CD4-positive, alpha-beta T cell (primary cell): ENCODE measurements at regions not wholly inside any gene's neighbourhood (a gene's known extent, or its start where the extent isn't known, plus 50 kb on each side); places are given as distances from the start of the nearest gene placed in this dataset.

Source experiments
- ATAC-seq: fragments of 200-7000 bp; cut with Tn5 transposase; one replicate; pipeline ENCODE4 v1.10.0; 2022; ENCODE audit warnings: mild to moderate bottlenecking; ENCODE audit not compliant: poor library complexity
- CTCF ChIA-PET: fragments of 350-600 bp; sonication (Branson Sonifier 250); formaldehyde crosslinking; loops from one replicate; lab custom pipeline; 2021; ENCODE audit warnings: antibody characterized with exemption, inconsistent platforms; lab: Charles Lee
- POLR2A ChIA-PET: fragments of 350-600 bp; sonication (Branson Sonifier 250); formaldehyde crosslinking; loops from one replicate; lab custom pipeline; 2021; ENCODE audit warnings: antibody characterized with exemption, inconsistent platforms; lab: Charles Lee
- DNase-seq, 14 experiments: peaks; one replicate each; pipeline ENCODE4 v3.0.0-alpha.2; 2013 to 2020; ENCODE audit warnings: mixed read lengths in 2 of 14
- H3K27ac ChIP-seq, 2 donors: one replicate each; pipeline versions ENCODE4 v1.5.1 to v1.7.0; 2013; ENCODE audit warnings: low read length in 2 of 2, low read depth in 1 of 2, mild to moderate bottlenecking in 1 of 2
- H3K27me3 ChIP-seq, 2 experiments: 1 replicate in 1 of 2; 2 replicates in 1 of 2; pipeline versions ENCODE4 v1.6.1 to v1.7.0; 2013; ENCODE audit warnings: low read length in 2 of 2, control low read depth in 1 of 2, mild to moderate bottlenecking in 1 of 2, moderate library complexity in 1 of 2; ENCODE audit not compliant: insufficient read depth in 2 of 2, control insufficient read depth in 1 of 2
- H3K36me3 ChIP-seq: one replicate; pipeline ENCODE4 v1.6.1; 2013; ENCODE audit warnings: low read length, control low read depth; ENCODE audit not compliant: insufficient read depth
- H3K4me1 ChIP-seq: one replicate; pipeline ENCODE4 v1.6.1; 2013; ENCODE audit warnings: low read length, control low read depth; ENCODE audit not compliant: insufficient read depth
- H3K4me3 ChIP-seq: one replicate; pipeline ENCODE4 v1.5.1; 2013; ENCODE audit warnings: mild to moderate bottlenecking, low read length, moderate library complexity
- H3K9me3 ChIP-seq, 2 experiments: 1 replicate in 1 of 2; 2 replicates in 1 of 2; pipeline versions ENCODE4 v1.6.1 to v1.7.0; 2013; ENCODE audit warnings: low read length in 2 of 2, mild to moderate bottlenecking in 2 of 2, control low read depth in 1 of 2, moderate library complexity in 1 of 2; ENCODE audit not compliant: control insufficient read depth in 1 of 2, insufficient read depth in 1 of 2
- H3K27ac Mint-ChIP-seq: one replicate; pipeline ENCODE4 v1.8.0; 2020; ENCODE audit warnings: mixed read lengths
- H3K27me3 Mint-ChIP-seq: one replicate; pipeline ENCODE4 v1.8.0; 2021; ENCODE audit warnings: mixed read lengths
- H3K36me3 Mint-ChIP-seq: one replicate; pipeline ENCODE4 v1.8.0; 2021; ENCODE audit warnings: low read depth, mixed read lengths
- H3K4me1 Mint-ChIP-seq: one replicate; pipeline ENCODE4 v1.8.0; 2021; ENCODE audit warnings: low read depth, mixed read lengths
- H3K4me3 Mint-ChIP-seq: one replicate; pipeline ENCODE4 v1.8.0; 2020; ENCODE audit warnings: mild to moderate bottlenecking, mixed read lengths
- H3K9me3 Mint-ChIP-seq: one replicate; pipeline ENCODE4 v1.8.0; 2020; ENCODE audit warnings: mixed read lengths
- CTCF ChIP-seq: fragments of 200-600 bp; IDR thresholded peaks from one replicate; pipeline ENCODE4 v1.8.0; 2022; ENCODE audit warnings: antibody characterized with exemption, mild to moderate bottlenecking
- intact Hi-C, 2 experiments: fragments of 100-400 bp; cut with DNase I in 1 of 2; cut with micrococcal nuclease in 1 of 2; formaldehyde crosslinking; loops; one replicate each; pipeline versions ENCODE4 v1.15.1 to v1.9.0; 2023 to 2025; cut with DNase I, micrococcal nuclease

GRCh38 chr5:135106610-135107471, 72.8 kb upstream of the PITX1 start:
- no peaks in the 10 kb centered on the region for H3K36me3 Mint-ChIP-seq
- H3K27me3 ChIP-seq = peaks cover 0 to 7% of the 10 kb centered on the region in 2 experiments
- no peak for TF ChIP-seq CTCF
- H3K36me3 ChIP-seq = no peaks in the 10 kb centered on the region
- H3K4me3 ChIP-seq = no peak overlapping the region
- ChIA-PET CTCF (no interaction called here), POLR2A (no interaction called here)
- H3K9me3 Mint-ChIP-seq = no peaks in the 10 kb centered on the region
- no peak overlapping the region for H3K27ac Mint-ChIP-seq
- no peaks in the 10 kb centered on the region for H3K4me1 ChIP-seq
- no peak overlapping the region for H3K4me3 Mint-ChIP-seq
- no peaks in the 10 kb centered on the region for H3K9me3 ChIP-seq
- intact Hi-C loops = no loop called here
- no peak for ATAC-seq
- H3K4me1 Mint-ChIP-seq = no peaks in the 10 kb centered on the region
- H3K27ac ChIP-seq = no peak overlapping the region
- no peaks in the 10 kb centered on the region for H3K27me3 Mint-ChIP-seq
- DNase-seq = no peak

GRCh38 chr5:135106136-135106535, 72.1 kb upstream of the PITX1 start:
- Mint-ChIP-seq H3K9me3 (no peaks in the 10 kb centered on the region), H3K4me3 (no peak overlapping the region), H3K4me1 (no peaks in the 10 kb centered on the region), H3K27me3 (no peaks in the 10 kb centered on the region), H3K27ac (no peak overlapping the region), H3K36me3 (no peaks in the 10 kb centered on the region)
- POLR2A ChIA-PET = no interaction called here
- no peaks in the 10 kb centered on the region for H3K9me3 ChIP-seq
- intact Hi-C loops = no loop called here
- DNase-seq = no peak
- ATAC-seq = no peak
- H3K27ac ChIP-seq = no peak overlapping the region
- TF ChIP-seq CTCF = no peak
- peaks cover 0 to 7% of the 10 kb centered on the region in 2 experiments for H3K27me3 ChIP-seq
- H3K36me3 ChIP-seq = no peaks in the 10 kb centered on the region
- CTCF ChIA-PET = no interaction called here
- no peak overlapping the region for H3K4me3 ChIP-seq
- no peaks in the 10 kb centered on the region for H3K4me1 ChIP-seq

GRCh38 chr5:135105105-135105484, 71.1 kb upstream of the PITX1 start:
- no peak overlapping the region for H3K4me3 Mint-ChIP-seq
- no peak overlapping the region for H3K27ac Mint-ChIP-seq
- intact Hi-C loops = no loop called here
- ChIA-PET CTCF (no interaction called here), POLR2A (no interaction called here)
- TF ChIP-seq CTCF = no peak
- no peaks in the 10 kb centered on the region for H3K9me3 Mint-ChIP-seq
- no peaks in the 10 kb centered on the region for H3K36me3 Mint-ChIP-seq
- H3K4me1 ChIP-seq = no peaks in the 10 kb centered on the region
- H3K4me1 Mint-ChIP-seq = no peaks in the 10 kb centered on the region
- ATAC-seq (no peak), DNase-seq (no peak)
- H3K9me3 ChIP-seq = no peaks in the 10 kb centered on the region
- no peaks in the 10 kb centered on the region for H3K36me3 ChIP-seq
- H3K27me3 ChIP-seq = peaks cover 0 to 7% of the 10 kb centered on the region in 2 experiments
- no peak overlapping the region for H3K4me3 ChIP-seq
- no peaks in the 10 kb centered on the region for H3K27me3 Mint-ChIP-seq
- no peak overlapping the region for H3K27ac ChIP-seq
